ENCODE measurements at regions not wholly inside any gene's neighbourhood (a gene's known extent, or its start where the extent isn't known, plus 50 kb on each side); places are given as distances from the start of the nearest gene placed in this dataset.

GRCh38 chr3:177932750-177933660 is 603.2 kb upstream of the KCNMB2 start:
- DNase-seq (ENCODE audit: low spot score): peak; percentile 49

GRCh38 chr3:177934001-177934891 is 602.0 kb upstream of the KCNMB2 start:
- peak; percentile 89 for DNase-seq (ENCODE audit: low spot score)

GRCh38 chr3:177935047-177935446 is 601.2 kb upstream of the KCNMB2 start:
- peak; percentile 100 for DNase-seq (ENCODE audit: low spot score)

GRCh38 chr3:177936721-177937120 is 599.5 kb upstream of the KCNMB2 start:
- DNase-seq (ENCODE audit: low spot score): no peak

- DNase-seq (ENCODE audit: low spot score): no peak
Observed at GRCh38 chr3:177942911-177943310, 593.3 kb upstream of the KCNMB2 start.

GRCh38 chr3:177944228-177944661 is 592.0 kb upstream of the KCNMB2 start:
- DNase-seq (ENCODE audit: low spot score): no peak

- DNase-seq (ENCODE audit: low spot score): no peak
Observed at GRCh38 chr3:177946048-177946447, 590.2 kb upstream of the KCNMB2 start.

- DNase-seq (ENCODE audit: low spot score): no peak
Observed at GRCh38 chr3:177946497-177946896, 589.7 kb upstream of the KCNMB2 start.

GRCh38 chr3:177946936-177947335 is 589.3 kb upstream of the KCNMB2 start:
- no peak for DNase-seq (ENCODE audit: low spot score)

- no peak for DNase-seq (ENCODE audit: low spot score)
Observed at GRCh38 chr3:177947901-177948300, 588.3 kb upstream of the KCNMB2 start.

GRCh38 chr3:177948716-177949425 is 587.4 kb upstream of the KCNMB2 start:
- DNase-seq (ENCODE audit: low spot score): no peak

- no peak for DNase-seq (ENCODE audit: low spot score)
Observed at GRCh38 chr3:177959188-177959587, 577.0 kb upstream of the KCNMB2 start.

- no peak for DNase-seq (ENCODE audit: low spot score)
Observed at GRCh38 chr3:177960014-177960413, 576.2 kb upstream of the KCNMB2 start.

GRCh38 chr3:177960722-177961121 is 575.5 kb upstream of the KCNMB2 start:
- DNase-seq (ENCODE audit: low spot score): no peak

- DNase-seq (ENCODE audit: low spot score): no peak
Observed at GRCh38 chr3:177961784-177962183, 574.5 kb upstream of the KCNMB2 start.

- no peak for DNase-seq (ENCODE audit: low spot score)
Observed at GRCh38 chr3:177966493-177966892, 569.7 kb upstream of the KCNMB2 start.

GRCh38 chr3:177968891-177969290 is 567.3 kb upstream of the KCNMB2 start:
- DNase-seq (ENCODE audit: low spot score): no peak

- DNase-seq (ENCODE audit: low spot score): no peak
Observed at GRCh38 chr3:177973241-177973840, 562.9 kb upstream of the KCNMB2 start.

- no peak for DNase-seq (ENCODE audit: low spot score)
Observed at GRCh38 chr3:177976241-177976640, 560.0 kb upstream of the KCNMB2 start.

- no peak for DNase-seq (ENCODE audit: low spot score)
Observed at GRCh38 chr3:177976866-177977265, 559.4 kb upstream of the KCNMB2 start.
